ENCODE measurements at regions not wholly inside any gene's neighbourhood (a gene's known extent, or its start where the extent isn't known, plus 50 kb on each side); places are given as distances from the start of the nearest gene placed in this dataset.

GRCh38 chr20:52619671-52620070 lies 352.5 kb upstream of the TSHZ2 start:
- BruUV-seq (replicated peaks) = no TSS peak
- ChIA-PET POLR2A (ENCODE audit: unreplicated experiment) (no interaction called here), CTCF (no interaction called here)
- Histone ChIP-seq H3K9me2 (ENCODE audit: insufficient read depth) (no peaks in the 10 kb centered on the region), H3K4me2 (no peak overlapping the region), H2AFZ (no peak overlapping the region), H3F3A (ENCODE audit: insufficient read depth, low read depth) (no peaks in the 10 kb centered on the region), H3K79me2 (ENCODE audit: low read depth) (no peaks in the 10 kb centered on the region), H3K4me1 (replicated peaks; ENCODE audit: insufficient read depth) (no peaks in the 10 kb centered on the region), H3K27me3 (ENCODE audit: insufficient read depth, low read depth) (peaks cover 40% of the 10 kb centered on the region), H4K20me1 (ENCODE audit: insufficient read depth) (no peaks in the 10 kb centered on the region), H3K36me3 (ENCODE audit: low read depth) (no peaks in the 10 kb centered on the region), H3K27ac (no peak overlapping the region), H3K4me3 (no peak overlapping the region), H3K9me3 (ENCODE audit: insufficient read depth, low read depth) (no peaks in the 10 kb centered on the region)
- no peak for TF ChIP-seq EZH2 (IDR thresholded peaks at IDR 0.05; ENCODE audit: low read depth)
- TF ChIP-seq CTCF (conservative IDR thresholded peaks at IDR 0.05) = no peak
- DNase-seq = no peak
- intact Hi-C loops (cut with micrococcal nuclease; ENCODE audit: unreplicated experiment) = no loop called here

DNA sequence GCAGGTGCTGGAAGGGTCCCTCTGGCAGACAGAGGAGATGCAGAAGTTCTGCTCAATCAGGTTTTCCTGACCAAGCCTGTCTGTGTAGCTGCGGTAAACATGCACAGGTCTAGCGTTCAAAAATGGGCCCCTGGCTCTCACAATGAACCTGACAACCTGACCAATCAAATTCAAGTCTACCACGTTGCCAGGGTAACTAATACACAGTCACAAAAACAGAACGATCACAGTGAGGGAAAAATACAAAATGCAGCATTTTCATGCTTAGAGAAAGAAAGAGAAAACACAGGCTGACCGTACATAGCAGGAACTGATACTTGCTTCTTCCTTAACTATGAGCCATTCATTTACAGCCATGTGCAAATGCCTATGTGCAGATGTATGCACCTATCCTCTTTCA lies 353.1 kb upstream of the TSHZ2 start:
- no peak overlapping the region for H3K4me3 ChIP-seq
- no peak overlapping the region for H2AFZ ChIP-seq
- CTCF ChIA-PET = no interaction called here
- H3K79me2 ChIP-seq (ENCODE audit: low read depth) = no peaks in the 10 kb centered on the region
- intact Hi-C loops (cut with micrococcal nuclease; ENCODE audit: unreplicated experiment) = no loop called here
- peaks cover 41% of the 10 kb centered on the region for H3K27me3 ChIP-seq (ENCODE audit: insufficient read depth, low read depth)
- no peaks in the 10 kb centered on the region for H4K20me1 ChIP-seq (ENCODE audit: insufficient read depth)
- no peak overlapping the region for H3K4me2 ChIP-seq
- no peak overlapping the region for H3K27ac ChIP-seq
- no peaks in the 10 kb centered on the region for H3K9me2 ChIP-seq (ENCODE audit: insufficient read depth)
- H3K4me1 ChIP-seq (replicated peaks; ENCODE audit: insufficient read depth) = no peaks in the 10 kb centered on the region
- POLR2A ChIA-PET (ENCODE audit: unreplicated experiment) = no interaction called here
- H3F3A ChIP-seq (ENCODE audit: insufficient read depth, low read depth) = no peaks in the 10 kb centered on the region
- TF ChIP-seq CTCF (conservative IDR thresholded peaks at IDR 0.05) = no peak
- TF ChIP-seq EZH2 (IDR thresholded peaks at IDR 0.05; ENCODE audit: low read depth) = no peak
- no peaks in the 10 kb centered on the region for H3K9me3 ChIP-seq (ENCODE audit: insufficient read depth, low read depth)
- DNase-seq = no peak
- BruUV-seq (replicated peaks) = no TSS peak
- H3K36me3 ChIP-seq (ENCODE audit: low read depth) = no peaks in the 10 kb centered on the region

DNA sequence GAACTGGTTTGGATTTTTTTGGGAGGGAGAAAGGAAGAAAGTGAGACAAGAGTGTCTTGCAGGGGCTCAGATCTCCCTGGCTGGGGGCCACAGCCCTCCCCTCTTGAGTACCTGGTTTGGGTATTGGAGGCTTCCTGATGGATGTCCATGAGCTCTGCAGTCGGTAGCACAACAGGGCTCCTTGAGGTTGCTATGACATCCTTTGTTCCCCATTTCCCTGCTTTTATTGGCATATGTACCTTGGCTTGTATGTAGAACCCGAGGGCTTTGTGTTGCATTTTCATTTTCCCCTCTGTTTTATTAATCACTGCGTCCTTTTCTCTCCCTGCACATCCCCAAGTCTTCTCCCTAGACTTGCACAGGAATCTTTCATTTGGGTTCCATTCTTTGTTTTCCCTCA lies 355.5 kb upstream of the TSHZ2 start:
- intact Hi-C loops (cut with micrococcal nuclease; ENCODE audit: unreplicated experiment) = no loop called here
- no peak for DNase-seq
- no peaks in the 10 kb centered on the region for H3K36me3 ChIP-seq (ENCODE audit: low read depth)
- CTCF ChIA-PET = no interaction called here
- TF ChIP-seq EZH2 (IDR thresholded peaks at IDR 0.05; ENCODE audit: low read depth) (no peak), CTCF (conservative IDR thresholded peaks at IDR 0.05) (no peak)
- no peaks in the 10 kb centered on the region for H3K79me2 ChIP-seq (ENCODE audit: low read depth)
- no peak overlapping the region for H3K27ac ChIP-seq
- H3F3A ChIP-seq (ENCODE audit: insufficient read depth, low read depth) = no peaks in the 10 kb centered on the region
- H4K20me1 ChIP-seq (ENCODE audit: insufficient read depth) = no peaks in the 10 kb centered on the region
- no peaks in the 10 kb centered on the region; the same call in 1 of the 2 replicates for H3K9me3 ChIP-seq (ENCODE audit: insufficient read depth, low read depth)
- POLR2A ChIA-PET (ENCODE audit: unreplicated experiment) = no interaction called here
- H3K4me3 ChIP-seq = no peak overlapping the region
- no peaks in the 10 kb centered on the region for H3K9me2 ChIP-seq (ENCODE audit: insufficient read depth)
- no peak overlapping the region for H3K4me2 ChIP-seq
- no peaks in the 10 kb centered on the region for H3K4me1 ChIP-seq (replicated peaks; ENCODE audit: insufficient read depth)
- no TSS peak for BruUV-seq (replicated peaks)
- peaks cover 43% of the 10 kb centered on the region for H3K27me3 ChIP-seq (ENCODE audit: insufficient read depth, low read depth)
- no peak overlapping the region for H2AFZ ChIP-seq

Measured in PC-9 (cell line).